GM19023 (cell line): ENCODE measurements at regions not wholly inside any gene's neighbourhood (a gene's known extent, or its start where the extent isn't known, plus 50 kb on each side); places are given as distances from the start of the nearest gene placed in this dataset.
"Not testable (repeated sequence)": the region's sequence is repeated elsewhere in the genome, so short reads cannot be mapped to it uniquely, and the experiment has no call there.

Experiments
- ATAC-seq: cut with Tn5 transposase; IDR thresholded peaks from one replicate; pipeline ENCODE4 v1.9.1; 2021; ENCODE audit warnings: mild to moderate bottlenecking, moderate library complexity; ENCODE audit not compliant: unreplicated experiment

DNA sequence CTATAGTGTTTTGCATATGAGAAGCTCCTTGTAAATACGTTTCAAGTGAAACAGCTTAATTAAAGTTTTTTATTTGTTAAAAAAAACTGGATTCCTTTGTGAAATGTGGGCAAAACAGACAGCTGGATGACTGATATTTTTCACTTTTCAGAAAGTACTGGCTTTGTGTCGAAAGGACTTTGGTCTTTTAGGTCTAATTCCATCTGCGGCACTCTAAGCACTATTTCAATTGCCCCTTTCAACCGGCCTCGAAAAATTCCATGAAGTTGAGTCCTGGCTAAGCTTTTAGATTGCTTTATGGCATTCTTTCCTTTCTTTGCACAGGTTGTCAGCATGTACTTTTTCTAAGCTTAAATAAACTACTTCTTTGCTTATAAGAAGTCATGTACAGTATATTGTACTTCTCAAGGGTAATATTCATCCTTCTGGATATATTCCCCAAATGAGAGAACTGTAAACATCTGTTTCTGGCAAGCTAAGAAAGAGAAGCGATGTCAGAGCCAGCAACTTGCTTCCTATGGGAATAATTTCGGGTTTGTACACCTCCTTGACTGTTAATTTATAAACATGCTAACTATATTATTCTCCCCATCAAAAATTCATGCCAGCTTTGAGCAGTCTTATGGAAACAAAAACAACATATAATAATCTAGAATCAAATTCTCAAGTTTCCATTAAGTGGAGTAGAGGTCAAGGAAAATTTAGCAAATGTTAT is 611.3 kb downstream of the ETNK1 start:
- no peak for ATAC-seq

DNA sequence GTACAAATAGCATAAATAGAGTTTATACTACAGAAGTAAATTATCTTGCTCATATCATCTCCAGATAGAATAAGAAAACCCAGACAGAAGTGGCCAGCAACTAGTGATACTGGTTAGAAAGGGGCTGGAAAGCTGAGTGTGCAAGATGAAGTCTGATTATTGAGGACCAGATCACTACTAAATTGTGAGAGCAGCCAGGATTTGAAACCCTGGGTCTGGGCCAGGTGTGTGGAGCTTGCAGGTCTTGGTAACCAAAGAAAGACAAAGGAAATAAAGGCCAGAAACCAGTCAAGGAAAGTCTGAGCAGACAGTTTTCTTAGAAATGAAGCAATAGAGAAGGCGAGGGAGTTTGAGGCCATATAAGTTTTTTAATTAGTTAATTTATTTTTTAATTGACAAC is 611.8 kb downstream of the ETNK1 start:
- no peak for ATAC-seq

DNA sequence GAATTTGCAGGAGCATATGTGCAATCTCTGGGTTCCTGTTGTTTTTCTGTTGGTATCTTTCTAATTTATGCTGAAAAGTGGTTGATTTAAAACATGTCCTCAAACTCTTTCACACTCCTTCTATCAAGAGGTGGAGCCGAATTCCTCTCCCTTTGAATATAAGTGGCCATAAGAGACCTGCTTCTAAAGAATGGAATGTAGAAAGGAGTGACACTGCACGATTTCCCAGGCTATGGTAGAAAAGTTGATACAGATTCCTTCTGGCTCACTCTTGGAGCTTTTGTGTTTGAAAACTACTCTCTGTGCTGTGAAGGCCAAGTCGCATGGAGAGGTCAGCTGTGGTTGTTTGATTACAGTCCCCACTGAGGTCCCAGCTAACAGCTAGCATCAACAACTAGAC is 613.2 kb downstream of the ETNK1 start:
- no peak for ATAC-seq

DNA sequence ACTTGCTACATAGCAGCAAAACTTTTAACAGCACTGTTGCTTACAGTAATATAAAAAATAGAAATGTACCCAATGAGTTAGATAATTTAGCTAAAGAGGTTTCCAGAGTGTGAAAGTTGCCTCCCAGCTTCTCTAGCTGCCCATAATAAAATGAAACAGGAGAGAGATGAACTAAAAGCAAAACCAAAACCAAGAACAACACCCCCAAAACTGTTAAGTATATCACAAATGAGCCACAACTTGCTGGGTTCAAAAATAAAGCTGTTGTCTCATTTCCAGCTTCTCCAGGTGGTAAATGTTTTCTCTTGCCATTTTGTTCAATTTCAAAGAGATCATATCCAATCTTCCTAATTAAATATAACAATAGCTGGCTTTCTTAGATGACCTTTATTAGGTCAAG is 614.0 kb downstream of the ETNK1 start:
- ATAC-seq = no peak

DNA sequence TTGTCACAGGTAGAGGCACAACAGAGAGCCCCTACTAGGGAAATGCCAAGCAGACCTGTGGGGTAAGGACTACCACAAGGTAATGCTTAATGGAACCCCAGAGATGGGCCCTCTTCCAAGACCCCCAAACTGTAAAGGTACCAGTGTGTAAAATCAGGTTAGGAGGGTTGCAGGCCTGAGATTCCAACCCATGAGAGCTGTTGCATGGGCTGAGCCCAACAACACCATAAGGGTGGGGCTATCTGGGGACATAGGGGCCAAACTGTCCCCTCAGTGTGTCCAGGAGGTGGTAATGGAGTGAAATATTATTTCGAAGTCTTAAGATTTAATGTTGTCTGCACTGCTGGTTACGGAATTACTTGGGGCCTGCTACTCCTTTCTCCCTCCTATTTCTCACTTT is 620.2 kb downstream of the ETNK1 start:
- no peak for ATAC-seq

DNA sequence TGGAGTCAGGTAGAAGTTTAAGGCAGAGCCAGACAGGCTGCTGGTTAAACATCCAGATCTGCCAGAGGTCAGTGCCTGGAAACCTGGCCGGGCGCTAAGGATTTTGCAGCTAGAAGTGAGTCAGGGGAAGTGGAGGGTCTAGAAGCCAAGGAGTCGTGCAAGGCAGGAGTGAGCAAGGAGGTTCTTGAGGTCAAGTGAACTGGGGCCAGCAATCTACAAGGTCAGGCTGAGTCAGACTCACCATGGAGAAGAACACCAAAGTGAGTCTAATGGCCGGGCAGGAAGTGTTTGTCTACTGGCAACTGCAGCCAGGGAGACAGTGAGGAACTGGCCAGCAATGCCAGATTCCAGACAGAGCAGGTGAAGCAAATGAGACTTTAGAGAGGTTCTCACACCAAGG is 628.2 kb downstream of the ETNK1 start:
- no peak for ATAC-seq

DNA sequence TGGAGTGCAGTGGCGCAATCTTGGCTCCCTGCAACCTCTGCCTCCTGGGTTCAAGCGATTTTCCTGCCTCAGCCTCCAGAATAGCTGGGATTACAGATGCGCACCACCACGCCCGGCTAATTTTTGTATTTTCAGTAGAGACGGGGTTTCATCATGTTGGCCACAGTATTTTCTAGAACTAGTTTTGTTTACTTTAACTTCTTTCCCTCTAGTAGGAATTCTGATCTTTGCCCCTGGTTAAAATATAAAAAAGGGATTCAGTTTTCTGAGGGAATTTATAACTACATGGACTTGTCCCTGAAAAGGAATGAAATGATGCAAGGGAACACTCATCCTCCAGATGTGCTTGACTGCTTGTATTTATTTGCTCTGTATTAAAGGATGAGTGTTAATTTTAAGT is 628.9 kb downstream of the ETNK1 start:
- ATAC-seq = not testable (repeated sequence)

DNA sequence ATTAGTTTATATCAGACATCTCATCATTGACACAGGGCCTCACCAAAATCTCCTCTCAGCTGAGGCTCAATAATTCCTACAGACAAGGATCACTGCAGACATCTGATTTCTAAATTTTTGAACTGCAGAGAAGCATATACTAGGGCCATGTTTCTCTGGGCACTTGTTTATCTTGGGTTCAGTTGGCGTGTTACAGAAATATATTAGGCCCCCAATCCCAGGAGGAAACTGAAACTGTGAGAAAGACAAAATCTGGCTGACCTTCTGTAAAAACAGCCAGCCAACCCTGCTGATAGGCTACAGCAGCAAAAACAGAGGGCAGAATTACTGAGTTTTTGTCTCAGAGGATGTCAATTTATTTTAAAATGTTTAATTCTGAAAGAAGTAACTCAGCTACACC is 634.6 kb downstream of the ETNK1 start:
- ATAC-seq = no peak

DNA sequence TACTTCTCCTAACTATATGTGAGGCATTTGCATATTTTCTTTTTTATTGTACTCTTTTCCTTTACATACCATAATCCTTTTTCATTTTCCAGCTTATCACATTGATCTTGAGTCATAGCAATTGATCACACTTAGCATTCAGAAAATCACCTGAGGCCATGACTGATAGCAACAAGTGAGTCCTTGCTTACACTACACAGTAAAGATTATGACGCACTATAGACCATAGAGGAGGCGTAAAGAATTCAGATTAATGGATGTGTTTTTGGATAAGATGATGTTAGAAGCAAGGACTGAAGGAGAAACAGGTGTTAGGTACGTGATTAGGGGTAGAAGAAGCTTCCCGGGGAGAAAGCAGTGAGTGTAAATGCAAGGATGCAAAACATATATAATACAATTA is 637.7 kb downstream of the ETNK1 start:
- ATAC-seq = no peak

DNA sequence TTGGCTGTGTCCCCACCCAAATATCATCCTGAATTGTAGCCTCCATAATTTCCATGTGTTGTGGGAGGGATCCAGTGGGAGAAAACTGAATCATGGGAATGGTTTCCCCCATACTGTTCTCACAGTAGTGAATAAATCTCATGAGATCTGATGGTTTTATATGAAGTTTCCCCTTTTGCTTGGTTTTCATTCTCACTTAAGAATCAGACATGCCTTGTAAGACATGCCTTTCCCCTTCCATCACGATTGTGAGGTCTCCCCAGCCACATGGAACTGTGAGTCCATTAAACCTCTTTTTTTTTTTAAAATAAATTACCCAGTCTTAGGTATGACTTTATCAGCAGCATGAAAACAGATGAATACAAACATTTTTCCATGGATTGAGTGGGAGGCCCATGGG is 652.9 kb downstream of the ETNK1 start:
- ATAC-seq = no peak

DNA sequence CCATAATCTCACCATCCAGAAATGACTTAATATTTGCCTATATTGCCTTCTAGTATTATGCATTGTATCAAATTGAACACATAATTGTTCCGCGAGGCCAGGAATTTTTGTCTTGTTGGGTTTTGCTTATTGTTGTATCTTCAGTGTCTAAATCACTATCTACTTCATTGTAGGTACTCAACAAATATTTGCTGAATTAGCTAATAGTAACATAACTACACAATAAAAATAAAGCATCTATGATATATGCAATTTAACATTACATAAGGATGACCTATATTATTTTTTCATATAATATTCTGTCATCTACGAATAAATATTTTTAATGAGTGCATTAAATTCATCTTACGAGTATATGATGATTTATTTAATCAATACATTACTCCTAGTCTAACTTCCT is 656.3 kb downstream of the ETNK1 start:
- ATAC-seq = no peak

DNA sequence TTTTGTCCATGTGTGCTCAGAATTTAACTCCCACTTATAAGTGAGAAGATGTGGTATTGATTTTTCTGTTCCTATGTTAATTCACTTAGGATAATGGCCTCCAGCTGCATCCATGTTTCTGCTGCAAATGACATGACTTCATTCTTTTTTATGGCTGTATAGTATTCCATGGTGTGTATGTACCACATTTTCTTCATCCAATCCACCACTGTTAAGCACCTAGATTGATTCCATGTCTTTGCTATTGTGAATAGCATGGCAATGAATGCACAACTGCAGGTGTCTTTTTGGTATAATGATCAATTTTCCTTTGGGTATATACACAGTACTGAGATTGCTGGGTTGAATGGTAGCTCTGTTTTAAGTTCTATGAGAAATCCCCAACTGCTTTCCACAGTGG is 657.7 kb downstream of the ETNK1 start:
- no peak for ATAC-seq

DNA sequence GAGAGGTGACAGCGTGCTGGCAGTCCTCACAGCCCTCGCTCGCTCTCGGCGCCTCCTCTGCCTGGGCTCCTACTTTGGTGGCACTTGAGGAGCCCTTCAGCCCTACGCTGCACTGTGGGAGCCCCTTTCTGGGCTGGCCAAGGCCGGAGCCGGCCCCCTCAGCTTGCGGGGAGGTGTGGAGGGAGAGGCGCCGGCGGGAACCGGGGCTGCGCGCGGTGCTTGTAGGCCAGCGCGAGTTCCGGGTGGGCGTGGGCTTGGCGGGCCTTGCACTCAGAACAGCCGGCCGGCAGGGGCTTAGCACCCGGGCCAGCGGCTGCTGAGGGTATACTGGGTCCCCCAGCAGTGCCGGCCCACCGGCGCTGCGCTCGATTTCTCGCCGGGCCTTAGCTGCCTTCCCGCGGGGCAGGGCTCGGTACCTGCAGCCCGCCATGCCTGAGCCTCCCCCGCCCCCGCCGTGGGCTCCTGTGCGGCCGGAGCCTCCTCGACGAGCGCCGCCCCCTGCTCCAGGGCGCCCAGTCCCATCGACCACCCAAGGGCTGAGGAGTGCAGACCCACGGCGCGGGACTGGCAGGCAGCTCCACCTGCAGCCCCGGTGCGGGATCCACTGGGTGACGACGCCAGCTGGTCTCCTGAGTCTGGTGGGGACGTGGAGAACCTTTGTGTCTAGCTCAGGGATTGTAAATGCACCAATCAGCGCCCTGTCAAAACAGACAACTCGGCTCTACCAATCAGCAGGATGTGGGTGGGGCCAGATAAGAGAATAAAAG is 661.0 kb downstream of the ETNK1 start:
- ATAC-seq = not testable (repeated sequence)

DNA sequence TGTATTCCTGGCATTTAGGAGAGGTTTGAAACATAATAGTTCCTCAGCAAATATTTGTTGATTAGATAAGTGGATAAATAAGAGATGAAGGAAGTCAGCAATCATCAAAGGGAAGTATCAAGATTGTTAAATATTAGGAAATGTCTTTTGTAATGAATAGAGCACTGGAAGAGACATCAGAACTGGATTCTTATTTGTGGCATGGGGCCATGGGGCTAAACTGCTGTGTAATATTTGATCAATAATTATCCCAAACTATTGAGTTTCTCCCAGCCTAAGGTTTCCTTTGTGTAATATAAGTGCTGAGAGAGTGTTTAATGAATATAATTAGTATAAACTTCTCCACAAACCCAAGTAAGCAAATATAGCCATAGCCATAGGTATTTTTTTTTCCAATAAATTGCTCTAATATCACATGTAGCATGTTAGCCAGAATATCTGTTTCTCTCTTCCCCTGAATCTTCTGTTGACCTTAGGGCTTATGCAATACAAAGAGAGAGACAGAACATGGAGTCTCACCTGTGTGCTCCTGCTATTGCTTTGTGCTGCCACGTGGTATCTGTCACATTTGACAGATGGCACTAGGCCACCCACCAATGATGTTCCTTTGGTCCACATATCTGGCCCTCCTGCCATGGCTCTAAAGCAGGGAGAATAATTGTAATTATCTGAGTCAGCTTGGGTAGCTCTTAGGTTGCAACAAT is 658.7 kb downstream of the SOX5 start:
- no peak for ATAC-seq

DNA sequence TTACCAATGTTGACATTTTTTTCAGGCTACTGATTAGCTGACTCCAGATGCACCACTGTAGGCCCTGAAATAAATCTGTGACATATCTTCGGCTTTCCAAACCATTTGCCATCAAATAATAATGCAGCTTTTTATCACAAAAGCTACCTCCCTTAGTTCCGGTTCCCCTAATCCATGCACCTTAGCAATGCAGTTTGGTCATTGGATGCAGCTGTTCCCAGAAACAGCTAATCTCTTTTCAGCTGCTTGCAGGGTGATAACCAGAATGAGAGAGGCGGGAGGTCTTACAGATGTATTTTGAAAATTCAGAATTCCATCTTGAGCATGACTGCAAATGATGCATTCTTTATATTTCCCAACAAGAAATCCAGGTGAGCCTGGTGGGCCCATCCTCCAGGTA is 646.2 kb downstream of the SOX5 start:
- ATAC-seq = no peak

DNA sequence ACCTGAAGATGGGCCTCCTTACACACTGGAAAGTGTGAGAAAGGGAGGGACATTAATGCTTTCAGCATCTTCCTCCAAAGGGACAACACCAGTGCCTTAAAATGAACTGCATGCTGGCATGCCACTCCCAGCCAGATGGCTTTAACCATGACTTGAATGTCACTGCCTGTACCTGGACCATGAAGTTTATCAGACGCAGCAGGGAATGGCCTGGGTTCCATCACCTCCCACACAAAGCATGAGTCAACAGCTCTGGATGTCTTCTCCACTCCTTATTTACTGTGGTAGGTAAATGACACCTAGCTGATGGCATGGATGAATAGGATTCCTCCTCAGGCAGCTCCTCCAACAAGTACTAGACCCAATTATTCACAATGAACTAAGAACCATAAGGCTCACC is 645.6 kb downstream of the SOX5 start:
- no peak for ATAC-seq

DNA sequence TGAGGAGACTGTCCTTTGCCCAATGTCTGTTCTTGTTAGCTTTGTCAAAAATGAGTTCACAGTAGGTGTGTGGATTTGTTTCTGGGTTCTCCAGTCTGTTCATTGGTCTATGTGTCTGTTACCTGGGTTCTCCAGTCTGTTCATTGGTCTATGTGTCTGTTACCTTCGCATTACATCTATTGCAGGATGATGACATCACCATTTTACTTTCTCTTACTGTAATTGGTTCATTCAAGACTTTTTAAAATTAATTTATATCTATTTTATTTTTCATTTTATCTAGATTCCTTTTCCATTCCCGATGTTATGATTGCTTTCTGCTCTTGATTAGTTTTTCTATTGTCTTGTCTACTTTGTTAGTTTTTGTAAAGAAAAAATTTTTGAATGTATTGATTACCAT is 615.5 kb downstream of the SOX5 start:
- ATAC-seq = no peak

DNA sequence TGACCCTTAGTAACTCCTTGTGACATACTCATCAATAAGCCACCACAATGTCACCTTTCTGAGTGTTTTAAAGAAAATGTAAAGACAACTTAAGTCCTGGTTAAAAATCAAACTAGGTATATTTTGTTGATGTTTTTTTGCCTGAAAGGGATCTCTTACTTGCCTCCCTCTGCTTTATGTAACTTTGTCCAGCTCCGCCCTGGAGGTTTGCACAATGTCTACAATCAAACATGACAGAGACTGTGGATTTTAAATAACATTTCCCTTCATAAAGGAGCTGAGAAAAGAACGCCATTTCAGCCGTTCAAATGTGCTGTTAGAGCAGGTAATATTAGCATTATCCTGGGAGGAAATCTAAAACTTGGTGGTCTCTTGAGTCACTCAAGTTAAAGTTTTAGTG is 613.9 kb downstream of the SOX5 start:
- ATAC-seq = no peak

DNA sequence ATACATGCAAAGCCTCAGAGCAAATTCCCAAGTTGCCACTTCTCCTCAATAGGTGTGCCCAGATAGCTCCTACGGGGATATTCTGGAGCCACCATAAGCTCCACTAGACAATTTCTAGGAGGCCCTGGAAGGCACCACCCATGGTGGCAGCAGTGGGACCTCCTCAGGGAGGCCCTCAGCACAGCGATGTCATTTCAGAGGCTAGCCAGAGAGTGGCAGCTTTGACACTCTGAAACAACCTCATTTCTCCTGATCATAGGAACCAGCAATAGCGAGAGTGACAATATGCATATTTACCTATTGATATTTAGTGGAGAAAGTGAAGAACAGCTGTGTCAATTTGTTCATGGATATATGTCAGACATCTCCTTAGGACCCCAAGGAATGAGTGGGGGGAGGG is 612.3 kb downstream of the SOX5 start:
- no peak for ATAC-seq

DNA sequence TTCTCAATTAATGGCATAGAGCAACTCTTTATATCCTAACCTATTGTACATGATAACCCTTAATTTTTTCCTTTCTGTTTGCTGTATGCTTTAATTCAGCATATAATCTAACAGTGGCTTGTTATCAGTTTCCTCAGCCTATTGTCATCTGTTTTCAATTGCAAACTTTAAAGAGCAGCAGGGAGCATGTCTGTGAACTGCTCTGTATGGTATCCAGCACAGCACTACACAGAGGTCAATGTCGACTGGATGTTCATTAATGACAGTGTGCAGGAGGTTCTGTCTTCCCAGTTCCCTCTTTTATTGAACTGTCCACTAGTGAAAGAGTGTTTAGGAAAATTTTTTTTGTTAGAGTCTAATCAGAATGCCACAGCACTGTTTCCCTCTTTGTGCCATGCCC is 609.1 kb downstream of the SOX5 start:
- no peak for ATAC-seq

DNA sequence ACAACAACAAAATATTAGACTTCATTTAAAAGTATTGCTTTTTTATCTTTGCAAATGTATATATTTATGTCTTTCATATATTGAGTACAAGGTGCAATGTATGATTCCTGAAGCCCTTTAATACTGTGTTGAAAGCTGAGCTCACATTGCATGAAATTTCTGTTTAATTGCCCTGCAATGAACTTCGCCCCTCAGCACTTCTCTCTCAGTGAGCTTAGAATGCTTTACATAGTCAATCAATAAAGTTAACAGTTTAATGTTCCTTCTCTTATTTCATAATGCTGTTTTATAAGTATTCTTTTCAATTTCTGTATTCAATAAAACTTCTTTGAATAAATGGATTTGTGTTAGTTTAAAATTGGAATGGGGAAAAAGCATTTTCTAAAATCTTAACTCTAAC is 607.1 kb downstream of the SOX5 start:
- ATAC-seq = no peak

DNA sequence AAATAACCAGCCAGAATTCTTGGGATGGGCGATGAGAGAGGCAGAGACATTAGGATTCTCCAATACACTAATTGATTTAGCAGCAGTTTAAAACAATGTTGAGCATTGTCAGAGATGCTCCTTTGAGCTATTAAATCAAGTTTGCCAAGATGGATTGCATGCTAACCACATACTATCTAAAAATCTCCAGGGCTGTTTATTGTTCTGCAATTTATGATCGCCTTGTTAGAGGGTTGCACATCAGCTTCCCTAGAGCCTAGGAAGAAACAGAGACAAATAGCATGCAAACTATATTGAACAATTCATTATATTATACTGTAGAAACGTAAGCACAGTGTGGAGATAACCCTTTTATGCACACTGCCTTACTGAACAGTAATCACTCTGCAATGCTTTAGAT is 599.9 kb downstream of the SOX5 start:
- ATAC-seq = no peak
